IMR-90 (cell line): ENCODE measurements at regions not wholly inside any gene's neighbourhood (a gene's known extent, or its start where the extent isn't known, plus 50 kb on each side); places are given as distances from the start of the nearest gene placed in this dataset.

ENCODE experiments used
- BHLHE40 ChIP-seq: fragments of 150-350 bp; IDR thresholded peaks from 2 replicates; pipeline ENCODE4 v1.6.1; 2016; ENCODE audit warnings: mild to moderate bottlenecking, low read depth, low read length
- CEBPB ChIP-seq: IDR thresholded peaks from 2 replicates; pipeline ENCODE4 v1.6.1; 2012; ENCODE audit warnings: low read depth, low read length, improper control_type of control experiment
- CTCF ChIP-seq: conservative IDR thresholded peaks from 2 replicates; pipeline ENCODE4 v1.5.1; 2012; ENCODE audit warnings: mild to moderate bottlenecking, low read depth, low read length, improper control_type of control experiment
- MAFK ChIP-seq: IDR thresholded peaks from 2 replicates; pipeline ENCODE4 v1.6.1; 2012; ENCODE audit warnings: low read depth, low read length, improper control_type of control experiment
- MXI1 ChIP-seq: IDR thresholded peaks from 2 replicates; pipeline ENCODE4 v1.6.1; 2012; ENCODE audit warnings: low read depth, mild to moderate bottlenecking, low read length, moderate library complexity, borderline replicate concordance
- POLR2A ChIP-seq: IDR thresholded peaks from 2 replicates; pipeline ENCODE4 v1.6.1; 2012; ENCODE audit warnings: mild to moderate bottlenecking, low read depth, low read length
- RAD21 ChIP-seq: IDR thresholded peaks from 2 replicates; pipeline ENCODE4 v1.6.1; 2012; ENCODE audit warnings: low read length, improper control_type of control experiment
- USF2 ChIP-seq: fragments of 150-350 bp; IDR thresholded peaks from 2 replicates; pipeline ENCODE4 v1.6.1; 2017; ENCODE audit warnings: mild to moderate bottlenecking, antibody characterized with exemption, low read length, low read depth

GRCh38 chr18:55113800-55114199, 154.5 kb upstream of the CCDC68 start:
- TF ChIP-seq CTCF, result no peak
- TF ChIP-seq MXI1, result no peak
- no peak for TF ChIP-seq POLR2A
- TF ChIP-seq MAFK, result no peak
- TF ChIP-seq USF2, result no peak
- TF ChIP-seq CEBPB, result no peak
- no peak for TF ChIP-seq BHLHE40
- TF ChIP-seq RAD21, result no peak
